WTC11 (cell line): ENCODE measurements at regions not wholly inside any gene's neighbourhood (a gene's known extent, or its start where the extent isn't known, plus 50 kb on each side); places are given as distances from the start of the nearest gene placed in this dataset.

Source experiments
- ATAC-seq: fragments of 200-7000 bp; cut with Tn5 transposase; 2 replicates; pipeline ENCODE4 v1.10.0; 2021; ENCODE audit warnings: mild to moderate bottlenecking, moderate library complexity
- CTCF ChIA-PET: fragments of 300-600 bp; sonication (Branson Sonifier 250); formaldehyde crosslinking; loops from one replicate; lab custom pipeline; 2021; ENCODE audit warnings: antibody characterized with exemption; lab: Charles Lee
- POLR2A ChIA-PET: fragments of 350-600 bp; sonication (Branson Sonifier 250); formaldehyde crosslinking; loops from one replicate; lab custom pipeline; 2021; ENCODE audit warnings: antibody characterized with exemption; lab: Charles Lee
- DNase-seq: peaks from one replicate; pipeline ENCODE4 v3.0.0; 2021; ENCODE audit warnings: low spot score
- H3K27ac Mint-ChIP-seq: 2 replicates; pipeline ENCODE4 v1.8.0; 2021; ENCODE audit warnings: mixed read lengths
- H3K27me3 Mint-ChIP-seq: 2 replicates; pipeline ENCODE4 v1.8.0; 2021; ENCODE audit warnings: low read depth, mild to moderate bottlenecking, moderate library complexity, mixed read lengths
- H3K36me3 Mint-ChIP-seq: 2 replicates; pipeline ENCODE4 v1.8.0; 2021; ENCODE audit warnings: mixed read lengths
- H3K4me1 Mint-ChIP-seq: 2 replicates; pipeline ENCODE4 v1.8.0; 2022; ENCODE audit warnings: mixed read lengths
- H3K4me3 Mint-ChIP-seq: 2 replicates; pipeline ENCODE4 v1.8.0; 2021; ENCODE audit warnings: mild to moderate bottlenecking, moderate library complexity, mixed read lengths
- H3K9me3 Mint-ChIP-seq: 2 replicates; pipeline ENCODE4 v1.8.0; 2021; ENCODE audit warnings: mixed read lengths
- ATF1 ChIP-seq: sonication (generic); formaldehyde crosslinking; IDR thresholded peaks from 2 replicates; pipeline ENCODE4 v1.8.1; 2023; ENCODE audit warnings: mild to moderate bottlenecking, moderate library complexity, missing genetic modification reagents
- CBFB ChIP-seq: sonication (generic); formaldehyde crosslinking; IDR thresholded peaks from 2 replicates; pipeline ENCODE4 v1.8.1; 2022; ENCODE audit warnings: mild to moderate bottlenecking, low read depth, missing genetic modification reagents
- CREM ChIP-seq: sonication (generic); formaldehyde crosslinking; IDR thresholded peaks from 2 replicates; pipeline ENCODE4 v1.8.1; 2022; ENCODE audit warnings: mild to moderate bottlenecking, missing genetic modification reagents, moderate library complexity
- EMX1 ChIP-seq: fragments of 250-450 bp; sonication (Bioruptor Pico); IDR thresholded peaks from 2 replicates; pipeline ENCODE4 v1.8.0; 2021; ENCODE audit warnings: mild to moderate bottlenecking
- FOXK1 ChIP-seq: sonication (generic); formaldehyde crosslinking; IDR thresholded peaks from 2 replicates; pipeline ENCODE4 v1.8.0; 2022; ENCODE audit warnings: mild to moderate bottlenecking, moderate library complexity, missing genetic modification reagents
- FOXP1 ChIP-seq: sonication (generic); formaldehyde crosslinking; IDR thresholded peaks from 2 replicates; pipeline ENCODE4 v1.8.0; 2022; ENCODE audit warnings: missing genetic modification reagents, mild to moderate bottlenecking, moderate library complexity, borderline replicate concordance
- GRHL2 ChIP-seq: fragments of 250-450 bp; sonication (Bioruptor Pico); IDR thresholded peaks from 2 replicates; pipeline ENCODE4 v1.8.0; 2022; ENCODE audit warnings: mild to moderate bottlenecking, moderate library complexity; ENCODE audit not compliant: insufficient replicate concordance, severe bottlenecking
- MYBL2 ChIP-seq: sonication (generic); formaldehyde crosslinking; IDR thresholded peaks from 2 replicates; pipeline ENCODE4 v1.8.1; 2023; ENCODE audit warnings: mild to moderate bottlenecking, moderate library complexity, missing genetic modification reagents
- NFATC4 ChIP-seq: fragments of 250-450 bp; sonication (Bioruptor Pico); IDR thresholded peaks from 2 replicates; pipeline ENCODE4 v1.9.0; 2021; ENCODE audit warnings: mild to moderate bottlenecking
- NR1H2 ChIP-seq: sonication (generic); formaldehyde crosslinking; IDR thresholded peaks from 2 replicates; pipeline ENCODE4 v1.9.0; 2021; ENCODE audit warnings: mild to moderate bottlenecking, moderate library complexity, missing genetic modification reagents
- NR3C1 ChIP-seq: sonication (generic); formaldehyde crosslinking; conservative IDR thresholded peaks from 2 replicates; pipeline ENCODE4 v1.8.1; 2023; ENCODE audit warnings: low read depth, mild to moderate bottlenecking, missing genetic modification reagents
- SOX15 ChIP-seq: fragments of 250-450 bp; sonication (Bioruptor Pico); IDR thresholded peaks from 2 replicates; pipeline ENCODE4 v1.9.0; 2021; ENCODE audit warnings: mild to moderate bottlenecking
- ZNF138 ChIP-seq: sonication (generic); formaldehyde crosslinking; conservative IDR thresholded peaks from 2 replicates; pipeline ENCODE4 v1.8.1; 2022; ENCODE audit warnings: mild to moderate bottlenecking, moderate library complexity, missing genetic modification reagents
- ZNF317 ChIP-seq: sonication (generic); formaldehyde crosslinking; IDR thresholded peaks from 2 replicates; pipeline ENCODE4 v1.8.1; 2023; ENCODE audit warnings: low read depth, mild to moderate bottlenecking, moderate library complexity, missing genetic modification reagents, borderline replicate concordance
- ZNF396 ChIP-seq: fragments of 250-450 bp; sonication (Bioruptor Pico); IDR thresholded peaks from 2 replicates; pipeline ENCODE4 v1.8.0; 2021; ENCODE audit warnings: mild to moderate bottlenecking, moderate library complexity, borderline replicate concordance
- TF ChIP-seq, protein P1 (sequence below): fragments of 250-450 bp; sonication (Bioruptor Pico); IDR thresholded peaks from 2 replicates; pipeline ENCODE4 v1.8.0; 2021; ENCODE audit warnings: mild to moderate bottlenecking
- TF ChIP-seq, protein P2 (sequence below): sonication (generic); formaldehyde crosslinking; IDR thresholded peaks from 2 replicates; pipeline ENCODE4 v1.8.1; 2022; ENCODE audit warnings: missing genetic modification reagents, borderline replicate concordance
- TF ChIP-seq, protein P3 (sequence below): sonication (generic); formaldehyde crosslinking; IDR thresholded peaks from 2 replicates; pipeline ENCODE4 v1.8.0; 2023; ENCODE audit warnings: missing genetic modification reagents, mild to moderate bottlenecking, borderline replicate concordance
- TF ChIP-seq, protein P4 (sequence below): sonication (generic); formaldehyde crosslinking; IDR thresholded peaks from 2 replicates; pipeline ENCODE4 v1.8.1; 2022; ENCODE audit warnings: mild to moderate bottlenecking, missing genetic modification reagents, moderate library complexity, borderline replicate concordance
- TF ChIP-seq, protein P5 (sequence below): sonication (generic); formaldehyde crosslinking; IDR thresholded peaks from 2 replicates; pipeline ENCODE4 v1.8.0; 2022; ENCODE audit warnings: mild to moderate bottlenecking, missing genetic modification reagents
- TF ChIP-seq, protein P6 (sequence below): fragments of 250-450 bp; sonication (Bioruptor Pico); IDR thresholded peaks from 2 replicates; pipeline ENCODE4 v1.9.0; 2021; ENCODE audit warnings: moderate library complexity, mild to moderate bottlenecking, inconsistent platforms, borderline replicate concordance

DNA sequence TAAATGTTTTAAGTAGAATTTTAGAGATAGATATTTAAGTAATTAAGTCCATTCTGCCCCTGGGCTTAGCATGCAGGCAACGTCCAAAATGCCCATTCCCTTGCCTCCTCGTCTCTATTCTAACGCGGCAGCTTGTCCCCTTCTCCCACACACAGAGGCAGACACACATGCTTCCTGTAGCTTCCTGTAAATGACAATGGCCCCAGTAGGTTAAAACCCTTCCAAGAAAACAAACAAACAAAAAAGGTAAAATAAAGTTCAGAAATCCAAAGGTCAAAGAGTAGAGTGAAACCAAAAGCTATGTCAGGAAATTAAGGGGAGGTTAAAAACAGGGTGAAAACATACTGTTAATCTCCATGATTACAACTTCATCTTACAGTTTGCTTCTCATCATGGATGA, 857.6 kb downstream of the GATA3 start (continued):
- TF ChIP-seq, protein P1, sequence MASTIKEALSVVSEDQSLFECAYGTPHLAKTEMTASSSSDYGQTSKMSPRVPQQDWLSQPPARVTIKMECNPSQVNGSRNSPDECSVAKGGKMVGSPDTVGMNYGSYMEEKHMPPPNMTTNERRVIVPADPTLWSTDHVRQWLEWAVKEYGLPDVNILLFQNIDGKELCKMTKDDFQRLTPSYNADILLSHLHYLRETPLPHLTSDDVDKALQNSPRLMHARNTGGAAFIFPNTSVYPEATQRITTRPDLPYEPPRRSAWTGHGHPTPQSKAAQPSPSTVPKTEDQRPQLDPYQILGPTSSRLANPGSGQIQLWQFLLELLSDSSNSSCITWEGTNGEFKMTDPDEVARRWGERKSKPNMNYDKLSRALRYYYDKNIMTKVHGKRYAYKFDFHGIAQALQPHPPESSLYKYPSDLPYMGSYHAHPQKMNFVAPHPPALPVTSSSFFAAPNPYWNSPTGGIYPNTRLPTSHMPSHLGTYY: no peak
- TF ChIP-seq, protein P2, sequence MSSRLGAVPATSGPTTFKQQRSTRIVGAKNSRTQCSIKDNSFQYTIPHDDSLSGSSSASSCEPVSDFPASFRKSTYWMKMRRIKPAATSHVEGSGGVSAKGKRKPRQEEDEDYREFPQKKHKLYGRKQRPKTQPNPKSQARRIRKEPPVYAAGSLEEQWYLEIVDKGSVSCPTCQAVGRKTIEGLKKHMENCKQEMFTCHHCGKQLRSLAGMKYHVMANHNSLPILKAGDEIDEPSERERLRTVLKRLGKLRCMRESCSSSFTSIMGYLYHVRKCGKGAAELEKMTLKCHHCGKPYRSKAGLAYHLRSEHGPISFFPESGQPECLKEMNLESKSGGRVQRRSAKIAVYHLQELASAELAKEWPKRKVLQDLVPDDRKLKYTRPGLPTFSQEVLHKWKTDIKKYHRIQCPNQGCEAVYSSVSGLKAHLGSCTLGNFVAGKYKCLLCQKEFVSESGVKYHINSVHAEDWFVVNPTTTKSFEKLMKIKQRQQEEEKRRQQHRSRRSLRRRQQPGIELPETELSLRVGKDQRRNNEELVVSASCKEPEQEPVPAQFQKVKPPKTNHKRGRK (CRISPR knock-in tag): no peak
- TF ChIP-seq, protein P3, sequence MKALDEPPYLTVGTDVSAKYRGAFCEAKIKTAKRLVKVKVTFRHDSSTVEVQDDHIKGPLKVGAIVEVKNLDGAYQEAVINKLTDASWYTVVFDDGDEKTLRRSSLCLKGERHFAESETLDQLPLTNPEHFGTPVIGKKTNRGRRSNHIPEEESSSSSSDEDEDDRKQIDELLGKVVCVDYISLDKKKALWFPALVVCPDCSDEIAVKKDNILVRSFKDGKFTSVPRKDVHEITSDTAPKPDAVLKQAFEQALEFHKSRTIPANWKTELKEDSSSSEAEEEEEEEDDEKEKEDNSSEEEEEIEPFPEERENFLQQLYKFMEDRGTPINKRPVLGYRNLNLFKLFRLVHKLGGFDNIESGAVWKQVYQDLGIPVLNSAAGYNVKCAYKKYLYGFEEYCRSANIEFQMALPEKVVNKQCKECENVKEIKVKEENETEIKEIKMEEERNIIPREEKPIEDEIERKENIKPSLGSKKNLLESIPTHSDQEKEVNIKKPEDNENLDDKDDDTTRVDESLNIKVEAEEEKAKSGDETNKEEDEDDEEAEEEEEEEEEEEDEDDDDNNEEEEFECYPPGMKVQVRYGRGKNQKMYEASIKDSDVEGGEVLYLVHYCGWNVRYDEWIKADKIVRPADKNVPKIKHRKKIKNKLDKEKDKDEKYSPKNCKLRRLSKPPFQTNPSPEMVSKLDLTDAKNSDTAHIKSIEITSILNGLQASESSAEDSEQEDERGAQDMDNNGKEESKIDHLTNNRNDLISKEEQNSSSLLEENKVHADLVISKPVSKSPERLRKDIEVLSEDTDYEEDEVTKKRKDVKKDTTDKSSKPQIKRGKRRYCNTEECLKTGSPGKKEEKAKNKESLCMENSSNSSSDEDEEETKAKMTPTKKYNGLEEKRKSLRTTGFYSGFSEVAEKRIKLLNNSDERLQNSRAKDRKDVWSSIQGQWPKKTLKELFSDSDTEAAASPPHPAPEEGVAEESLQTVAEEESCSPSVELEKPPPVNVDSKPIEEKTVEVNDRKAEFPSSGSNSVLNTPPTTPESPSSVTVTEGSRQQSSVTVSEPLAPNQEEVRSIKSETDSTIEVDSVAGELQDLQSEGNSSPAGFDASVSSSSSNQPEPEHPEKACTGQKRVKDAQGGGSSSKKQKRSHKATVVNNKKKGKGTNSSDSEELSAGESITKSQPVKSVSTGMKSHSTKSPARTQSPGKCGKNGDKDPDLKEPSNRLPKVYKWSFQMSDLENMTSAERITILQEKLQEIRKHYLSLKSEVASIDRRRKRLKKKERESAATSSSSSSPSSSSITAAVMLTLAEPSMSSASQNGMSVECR: no peak
- TF ChIP-seq ZNF396 (CRISPR knock-in tag) (no peak), ATF1 (CRISPR knock-in tag) (no peak), GRHL2 (no peak)
- TF ChIP-seq, all 79 proteins: peak for 0

DNA sequence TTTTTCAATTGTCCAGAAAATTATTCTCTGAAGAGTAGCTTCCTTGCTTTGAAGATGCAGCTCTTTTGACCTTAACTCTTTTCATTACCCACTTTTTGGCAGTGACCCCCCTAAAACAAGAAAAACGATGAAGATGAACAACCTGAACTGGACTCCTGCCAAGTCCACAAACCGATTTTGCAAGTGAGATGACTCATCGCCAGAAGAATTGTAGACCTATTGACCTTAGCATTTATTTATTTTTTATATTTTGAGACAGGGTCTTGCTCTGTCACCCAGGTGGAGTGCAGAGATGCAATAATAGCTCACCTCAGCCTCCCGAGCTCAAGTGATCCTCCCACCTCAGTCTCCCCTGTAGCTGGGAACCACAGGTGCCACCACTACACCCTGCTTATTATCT, 859.2 kb downstream of the GATA3 start:
- H3K4me1 Mint-ChIP-seq: peaks cover 6% of the 10 kb centered on the region
- DNase-seq (no peak), ATAC-seq (no peak)
- no peaks in the 10 kb centered on the region for H3K27me3 Mint-ChIP-seq
- H3K36me3 Mint-ChIP-seq: no peaks in the 10 kb centered on the region
- no peaks in the 10 kb centered on the region for H3K9me3 Mint-ChIP-seq
- ChIA-PET CTCF (no interaction called here), POLR2A (no interaction called here)
- no peak overlapping the region for H3K27ac Mint-ChIP-seq
- no peak for TF ChIP-seq MYBL2 (CRISPR knock-in tag)
- no peak for TF ChIP-seq EMX1 (CRISPR knock-in tag)
- TF ChIP-seq NFATC4 (CRISPR knock-in tag): no peak
- TF ChIP-seq, protein P4, sequence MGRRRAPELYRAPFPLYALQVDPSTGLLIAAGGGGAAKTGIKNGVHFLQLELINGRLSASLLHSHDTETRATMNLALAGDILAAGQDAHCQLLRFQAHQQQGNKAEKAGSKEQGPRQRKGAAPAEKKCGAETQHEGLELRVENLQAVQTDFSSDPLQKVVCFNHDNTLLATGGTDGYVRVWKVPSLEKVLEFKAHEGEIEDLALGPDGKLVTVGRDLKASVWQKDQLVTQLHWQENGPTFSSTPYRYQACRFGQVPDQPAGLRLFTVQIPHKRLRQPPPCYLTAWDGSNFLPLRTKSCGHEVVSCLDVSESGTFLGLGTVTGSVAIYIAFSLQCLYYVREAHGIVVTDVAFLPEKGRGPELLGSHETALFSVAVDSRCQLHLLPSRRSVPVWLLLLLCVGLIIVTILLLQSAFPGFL (CRISPR knock-in tag): no peak
- no peak overlapping the region for H3K4me3 Mint-ChIP-seq

DNA sequence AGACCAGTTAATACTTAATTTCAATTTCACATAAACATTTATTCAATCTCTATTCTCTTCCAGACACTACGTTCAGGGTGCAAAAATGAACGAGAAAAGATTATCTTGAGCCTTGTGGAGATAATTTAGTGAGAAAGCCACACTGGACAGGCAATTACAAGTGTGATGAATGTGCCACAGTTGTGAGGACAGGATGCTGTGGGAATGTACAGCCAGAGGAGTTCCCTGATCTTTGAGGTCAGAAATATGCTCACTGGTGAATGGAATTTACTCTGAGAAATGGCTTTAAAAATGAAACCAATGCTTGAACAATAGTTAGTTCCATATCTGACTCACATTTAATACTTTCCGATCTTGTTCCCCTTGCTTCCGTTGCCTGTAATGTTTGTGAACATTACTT, 864.8 kb downstream of the GATA3 start:
- CTCF ChIA-PET: no interaction called here
- Mint-ChIP-seq H3K27me3 (no peaks in the 10 kb centered on the region), H3K4me3 (no peak overlapping the region), H3K36me3 (no peaks in the 10 kb centered on the region), H3K9me3 (no peaks in the 10 kb centered on the region), H3K4me1 (peaks cover 18% of the 10 kb centered on the region), H3K27ac (no peak overlapping the region)
- ATAC-seq: no peak
- POLR2A ChIA-PET: no interaction called here
- DNase-seq: no peak
- TF ChIP-seq FOXK1 (CRISPR knock-in tag): no peak
- TF ChIP-seq NR3C1 (CRISPR knock-in tag): no peak
- TF ChIP-seq, protein P5, sequence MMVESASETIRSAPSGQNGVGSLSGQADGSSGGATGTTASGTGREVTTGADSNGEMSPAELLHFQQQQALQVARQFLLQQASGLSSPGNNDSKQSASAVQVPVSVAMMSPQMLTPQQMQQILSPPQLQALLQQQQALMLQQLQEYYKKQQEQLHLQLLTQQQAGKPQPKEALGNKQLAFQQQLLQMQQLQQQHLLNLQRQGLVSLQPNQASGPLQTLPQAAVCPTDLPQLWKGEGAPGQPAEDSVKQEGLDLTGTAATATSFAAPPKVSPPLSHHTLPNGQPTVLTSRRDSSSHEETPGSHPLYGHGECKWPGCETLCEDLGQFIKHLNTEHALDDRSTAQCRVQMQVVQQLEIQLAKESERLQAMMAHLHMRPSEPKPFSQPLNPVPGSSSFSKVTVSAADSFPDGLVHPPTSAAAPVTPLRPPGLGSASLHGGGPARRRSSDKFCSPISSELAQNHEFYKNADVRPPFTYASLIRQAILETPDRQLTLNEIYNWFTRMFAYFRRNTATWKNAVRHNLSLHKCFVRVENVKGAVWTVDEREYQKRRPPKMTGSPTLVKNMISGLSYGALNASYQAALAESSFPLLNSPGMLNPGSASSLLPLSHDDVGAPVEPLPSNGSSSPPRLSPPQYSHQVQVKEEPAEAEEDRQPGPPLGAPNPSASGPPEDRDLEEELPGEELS: no peak
- TF ChIP-seq ZNF317: no peak
- no peak for TF ChIP-seq NFATC4 (CRISPR knock-in tag)
- no peak for TF ChIP-seq NR1H2 (CRISPR knock-in tag)
- TF ChIP-seq CBFB (CRISPR knock-in tag): no peak
- TF ChIP-seq CREM (CRISPR knock-in tag): no peak
- no peak for TF ChIP-seq SOX15
- TF ChIP-seq, protein P6, sequence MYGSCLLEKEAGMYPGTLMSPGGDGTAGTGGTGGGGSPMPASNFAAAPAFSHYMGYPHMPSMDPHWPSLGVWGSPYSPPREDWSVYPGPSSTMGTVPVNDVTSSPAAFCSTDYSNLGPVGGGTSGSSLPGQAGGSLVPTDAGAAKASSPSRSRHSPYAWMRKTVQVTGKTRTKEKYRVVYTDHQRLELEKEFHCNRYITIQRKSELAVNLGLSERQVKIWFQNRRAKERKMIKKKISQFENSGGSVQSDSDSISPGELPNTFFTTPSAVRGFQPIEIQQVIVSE: no peak
- TF ChIP-seq FOXP1 (CRISPR knock-in tag): no peak
- no peak for TF ChIP-seq MYBL2 (CRISPR knock-in tag)
- TF ChIP-seq ZNF138 (CRISPR knock-in tag): no peak
